ENCODE measurements at regions not wholly inside any gene's neighbourhood (a gene's known extent, or its start where the extent isn't known, plus 50 kb on each side); places are given as distances from the start of the nearest gene placed in this dataset.
A peak's percentile ranks its signal among the peaks of the same experiment; 100 is the strongest.
"Not testable (repeated sequence)": the region's sequence is repeated elsewhere in the genome, so short reads cannot be mapped to it uniquely, and the experiment has no call there.

- no peak for DNase-seq (ENCODE audit: low read depth in 2 of 2)
These were observed 105.6 kb downstream of the OXSM start for GRCh38 chr3:25895443-25895842.

- no peak for DNase-seq (ENCODE audit: low read depth in 2 of 2)
These were observed 107.1 kb downstream of the OXSM start for GRCh38 chr3:25897019-25897418.

GRCh38 chr3:25899352-25900101 is 109.6 kb downstream of the OXSM start:
- no peak for DNase-seq (ENCODE audit: low read depth in 2 of 2)

GRCh38 chr3:25900161-25900560 is 110.3 kb downstream of the OXSM start:
- DNase-seq (ENCODE audit: low read depth in 2 of 2): no peak

GRCh38 chr3:25901796-25902195 is 111.9 kb downstream of the OXSM start:
- no peak for DNase-seq (ENCODE audit: low read depth in 2 of 2)

- DNase-seq (ENCODE audit: low read depth in 2 of 2): no peak
These were observed 112.7 kb downstream of the OXSM start for GRCh38 chr3:25902586-25902985.

GRCh38 chr3:25903371-25904129 is 113.7 kb downstream of the OXSM start:
- DNase-seq (ENCODE audit: low read depth in 2 of 2): no peak

GRCh38 chr3:25904206-25904605 is 114.3 kb downstream of the OXSM start:
- DNase-seq (ENCODE audit: low read depth in 2 of 2): no peak

GRCh38 chr3:25906132-25906906 is 116.4 kb downstream of the OXSM start:
- no peak for DNase-seq (ENCODE audit: low read depth in 2 of 2)

GRCh38 chr3:25907081-25907480 is 117.2 kb downstream of the OXSM start:
- no peak for DNase-seq (ENCODE audit: low read depth in 2 of 2)

GRCh38 chr3:25910105-25910504 is 120.2 kb downstream of the OXSM start:
- DNase-seq (ENCODE audit: low read depth in 2 of 2): no peak

- peak; percentile 1 to 43 for DNase-seq (ENCODE audit: low read depth in 2 of 2)
These were observed 121.1 kb downstream of the OXSM start for GRCh38 chr3:25910997-25911396.

- no peak for DNase-seq (ENCODE audit: low read depth in 2 of 2)
These were observed 121.8 kb downstream of the OXSM start for GRCh38 chr3:25911525-25912295.

- no peak for DNase-seq (ENCODE audit: low read depth in 2 of 2)
These were observed 123.3 kb downstream of the OXSM start for GRCh38 chr3:25913179-25913578.

GRCh38 chr3:25915673-25916072 is 125.8 kb downstream of the OXSM start:
- DNase-seq (ENCODE audit: low read depth in 2 of 2): no peak

- DNase-seq (ENCODE audit: low read depth in 2 of 2): no peak
These were observed 126.4 kb downstream of the OXSM start for GRCh38 chr3:25916321-25916720.

- DNase-seq (ENCODE audit: low read depth in 2 of 2): not testable (repeated sequence)
These were observed 142.1 kb downstream of the OXSM start for GRCh38 chr3:25931967-25932366.

GRCh38 chr3:25938566-25939325 is 148.9 kb downstream of the OXSM start:
- no peak for DNase-seq (ENCODE audit: low read depth in 2 of 2)

GRCh38 chr3:25940935-25941334 is 151.0 kb downstream of the OXSM start:
- no peak for DNase-seq (ENCODE audit: low read depth in 2 of 2)

- DNase-seq (ENCODE audit: low read depth in 2 of 2): no peak
These were observed 154.4 kb downstream of the OXSM start for GRCh38 chr3:25944329-25944728.

- no peak for DNase-seq (ENCODE audit: low read depth in 2 of 2)
These were observed 155.5 kb downstream of the OXSM start for GRCh38 chr3:25945366-25945765.

Data from stimulated activated CD4-positive, alpha-beta T cell treated with anti-CD3 and anti-CD28 coated beads, Interleukin-12 subunit alpha, Interleukin-12 subunit beta, amount 100 ng/mL, for 24 hours (primary cell).